ENCODE measurements at regions not wholly inside any gene's neighbourhood (a gene's known extent, or its start where the extent isn't known, plus 50 kb on each side); places are given as distances from the start of the nearest gene placed in this dataset.

DNA sequence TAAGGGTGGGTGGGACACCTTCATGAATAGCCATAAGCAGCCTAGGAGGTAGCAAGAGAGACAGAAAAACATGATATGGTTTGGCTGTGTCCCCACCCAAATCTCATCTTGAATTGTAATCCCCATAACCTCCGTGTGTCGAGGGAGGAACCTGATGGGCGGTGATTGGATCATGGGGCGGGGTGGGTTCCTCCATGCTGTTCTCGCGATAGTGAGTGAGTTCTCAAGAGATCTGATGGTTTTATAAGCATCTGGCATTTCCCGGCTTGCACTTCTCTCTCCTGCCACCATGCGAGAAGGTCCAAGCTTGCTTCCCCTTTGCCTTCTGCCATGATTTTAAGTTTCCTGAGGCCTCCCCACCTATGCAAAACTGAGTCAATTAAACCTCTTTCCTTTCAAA is 259.1 kb upstream of the ERCC4 start:
- no peaks in the 10 kb centered on the region for H3K4me1 ChIP-seq (ENCODE audit: control insufficient read depth, insufficient read depth, low read length)
- ChIA-PET RAD21 (ENCODE audit: unreplicated experiment) (no interaction called here), SMC1A (ENCODE audit: uncharacterized antibody, unreplicated experiment) (no interaction called here), POLR2A (no interaction called here), CTCF (no interaction called here)
- H3K9ac ChIP-seq (ENCODE audit: control insufficient read depth, insufficient read depth, low read length): no peak overlapping the region
- H3K9me3 ChIP-seq (replicated peaks; ENCODE audit: control insufficient read depth, insufficient read depth, low read length): no peaks in the 10 kb centered on the region
- no peak for DNase-seq (ENCODE audit: low read depth, low spot score)
- intact Hi-C loops (cut with micrococcal nuclease; ENCODE audit: unreplicated experiment) (no loop called here), in situ Hi-C loops (cut with MboI) (no loop called here)
- no peak overlapping the region for H2AFZ ChIP-seq (ENCODE audit: control insufficient read depth, low read depth, low read length)
- 61% methylated on average over 8 of the region's 8 CpGs for WGBS (ENCODE audit: insufficient coverage, insufficient replicate concordance, low lambda C conversion rate, missing lambda C conversion rate)
- H3K4me3 ChIP-seq: no peak overlapping the region
- ATAC-seq: no peak
- no peak for FAIRE-seq
- no peaks in the 10 kb centered on the region for H3K27me3 ChIP-seq (replicated peaks in 1 of 2; ENCODE audit: control insufficient read depth in 2 of 2, insufficient read depth in 2 of 2, low read length in 1 of 2)
- no TSS peak for BruUV-seq (replicated peaks)
- no peak overlapping the region for H3K4me2 ChIP-seq (ENCODE audit: control insufficient read depth, insufficient read depth)
- H4K20me1 ChIP-seq (ENCODE audit: control insufficient read depth, insufficient read depth): no peaks in the 10 kb centered on the region
- H3K27ac ChIP-seq (ENCODE audit: control insufficient read depth, insufficient read depth): no peak overlapping the region
- no peaks in the 10 kb centered on the region for H3K79me2 ChIP-seq (ENCODE audit: control insufficient read depth, insufficient read depth, low read length)
- H3K36me3 ChIP-seq (ENCODE audit: control insufficient read depth in 2 of 2, insufficient read depth in 2 of 2, low read length in 1 of 2): no peaks in the 10 kb centered on the region
- TF ChIP-seq GABPA (IDR thresholded peaks at IDR 0.05; ENCODE audit: low read depth) (no peak), RAD51 (IDR thresholded peaks at IDR 0.05) (no peak), ZNF24 (IDR thresholded peaks at IDR 0.05) (no peak), KLF5 (IDR thresholded peaks at IDR 0.05; ENCODE audit: partially characterized antibody) (no peak), ATF7 (IDR thresholded peaks at IDR 0.05; ENCODE audit: low read depth) (no peak), RFX5 (IDR thresholded peaks at IDR 0.05; ENCODE audit: low read depth, low read length) (no peak), IKZF1 (conservative IDR thresholded peaks at IDR 0.05) (no peak), NFXL1 (IDR thresholded peaks at IDR 0.05; ENCODE audit: borderline replicate concordance) (no peak), RAD21 (IDR thresholded peaks at IDR 0.05; ENCODE audit: insufficient read depth, low read depth, low read length) (no peak), ZSCAN29 (IDR thresholded peaks at IDR 0.05) (no peak), CBX3 (IDR thresholded peaks at IDR 0.05; ENCODE audit: borderline replicate concordance, low read depth) (no peak), SREBF1 (IDR thresholded peaks at IDR 0.05; ENCODE audit: low read length) (no peak), EP300 (IDR thresholded peaks at IDR 0.05; ENCODE audit: borderline replicate concordance in 1 of 2, control insufficient read depth in 1 of 2, low read depth in 2 of 2, low read length in 2 of 2) (no peak), YY1 (IDR thresholded peaks at IDR 0.05; ENCODE audit: low read depth, low read length) (no peak), TCF3 (IDR thresholded peaks at IDR 0.05; ENCODE audit: borderline replicate concordance, insufficient read depth, low read depth, low read length) (no peak)
- TF ChIP-seq, protein P1, sequence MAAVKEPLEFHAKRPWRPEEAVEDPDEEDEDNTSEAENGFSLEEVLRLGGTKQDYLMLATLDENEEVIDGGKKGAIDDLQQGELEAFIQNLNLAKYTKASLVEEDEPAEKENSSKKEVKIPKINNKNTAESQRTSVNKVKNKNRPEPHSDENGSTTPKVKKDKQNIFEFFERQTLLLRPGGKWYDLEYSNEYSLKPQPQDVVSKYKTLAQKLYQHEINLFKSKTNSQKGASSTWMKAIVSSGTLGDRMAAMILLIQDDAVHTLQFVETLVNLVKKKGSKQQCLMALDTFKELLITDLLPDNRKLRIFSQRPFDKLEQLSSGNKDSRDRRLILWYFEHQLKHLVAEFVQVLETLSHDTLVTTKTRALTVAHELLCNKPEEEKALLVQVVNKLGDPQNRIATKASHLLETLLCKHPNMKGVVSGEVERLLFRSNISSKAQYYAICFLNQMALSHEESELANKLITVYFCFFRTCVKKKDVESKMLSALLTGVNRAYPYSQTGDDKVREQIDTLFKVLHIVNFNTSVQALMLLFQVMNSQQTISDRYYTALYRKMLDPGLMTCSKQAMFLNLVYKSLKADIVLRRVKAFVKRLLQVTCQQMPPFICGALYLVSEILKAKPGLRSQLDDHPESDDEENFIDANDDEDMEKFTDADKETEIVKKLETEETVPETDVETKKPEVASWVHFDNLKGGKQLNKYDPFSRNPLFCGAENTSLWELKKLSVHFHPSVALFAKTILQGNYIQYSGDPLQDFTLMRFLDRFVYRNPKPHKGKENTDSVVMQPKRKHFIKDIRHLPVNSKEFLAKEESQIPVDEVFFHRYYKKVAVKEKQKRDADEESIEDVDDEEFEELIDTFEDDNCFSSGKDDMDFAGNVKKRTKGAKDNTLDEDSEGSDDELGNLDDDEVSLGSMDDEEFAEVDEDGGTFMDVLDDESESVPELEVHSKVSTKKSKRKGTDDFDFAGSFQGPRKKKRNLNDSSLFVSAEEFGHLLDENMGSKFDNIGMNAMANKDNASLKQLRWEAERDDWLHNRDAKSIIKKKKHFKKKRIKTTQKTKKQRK (IDR thresholded peaks at IDR 0.05; ENCODE audit: low read depth, low read length): no peak
- TF ChIP-seq, protein P2, sequence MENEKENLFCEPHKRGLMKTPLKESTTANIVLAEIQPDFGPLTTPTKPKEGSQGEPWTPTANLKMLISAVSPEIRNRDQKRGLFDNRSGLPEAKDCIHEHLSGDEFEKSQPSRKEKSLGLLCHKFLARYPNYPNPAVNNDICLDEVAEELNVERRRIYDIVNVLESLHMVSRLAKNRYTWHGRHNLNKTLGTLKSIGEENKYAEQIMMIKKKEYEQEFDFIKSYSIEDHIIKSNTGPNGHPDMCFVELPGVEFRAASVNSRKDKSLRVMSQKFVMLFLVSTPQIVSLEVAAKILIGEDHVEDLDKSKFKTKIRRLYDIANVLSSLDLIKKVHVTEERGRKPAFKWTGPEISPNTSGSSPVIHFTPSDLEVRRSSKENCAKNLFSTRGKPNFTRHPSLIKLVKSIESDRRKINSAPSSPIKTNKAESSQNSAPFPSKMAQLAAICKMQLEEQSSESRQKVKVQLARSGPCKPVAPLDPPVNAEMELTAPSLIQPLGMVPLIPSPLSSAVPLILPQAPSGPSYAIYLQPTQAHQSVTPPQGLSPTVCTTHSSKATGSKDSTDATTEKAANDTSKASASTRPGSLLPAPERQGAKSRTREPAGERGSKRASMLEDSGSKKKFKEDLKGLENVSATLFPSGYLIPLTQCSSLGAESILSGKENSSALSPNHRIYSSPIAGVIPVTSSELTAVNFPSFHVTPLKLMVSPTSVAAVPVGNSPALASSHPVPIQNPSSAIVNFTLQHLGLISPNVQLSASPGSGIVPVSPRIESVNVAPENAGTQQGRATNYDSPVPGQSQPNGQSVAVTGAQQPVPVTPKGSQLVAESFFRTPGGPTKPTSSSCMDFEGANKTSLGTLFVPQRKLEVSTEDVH (IDR thresholded peaks at IDR 0.05; ENCODE audit: low read depth, partially characterized antibody): no peak
- TF ChIP-seq, protein P3, sequence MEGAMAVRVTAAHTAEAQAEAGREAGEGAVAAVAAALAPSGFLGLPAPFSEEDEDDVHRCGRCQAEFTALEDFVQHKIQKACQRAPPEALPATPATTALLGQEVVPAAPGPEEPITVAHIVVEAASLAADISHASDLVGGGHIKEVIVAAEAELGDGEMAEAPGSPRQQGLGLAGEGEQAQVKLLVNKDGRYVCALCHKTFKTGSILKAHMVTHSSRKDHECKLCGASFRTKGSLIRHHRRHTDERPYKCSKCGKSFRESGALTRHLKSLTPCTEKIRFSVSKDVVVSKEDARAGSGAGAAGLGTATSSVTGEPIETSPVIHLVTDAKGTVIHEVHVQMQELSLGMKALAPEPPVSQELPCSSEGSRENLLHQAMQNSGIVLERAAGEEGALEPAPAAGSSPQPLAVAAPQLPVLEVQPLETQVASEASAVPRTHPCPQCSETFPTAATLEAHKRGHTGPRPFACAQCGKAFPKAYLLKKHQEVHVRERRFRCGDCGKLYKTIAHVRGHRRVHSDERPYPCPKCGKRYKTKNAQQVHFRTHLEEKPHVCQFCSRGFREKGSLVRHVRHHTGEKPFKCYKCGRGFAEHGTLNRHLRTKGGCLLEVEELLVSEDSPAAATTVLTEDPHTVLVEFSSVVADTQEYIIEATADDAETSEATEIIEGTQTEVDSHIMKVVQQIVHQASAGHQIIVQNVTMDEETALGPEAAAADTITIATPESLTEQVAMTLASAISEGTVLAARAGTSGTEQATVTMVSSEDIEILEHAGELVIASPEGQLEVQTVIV (IDR thresholded peaks at IDR 0.05; ENCODE audit: borderline replicate concordance, partially characterized antibody): no peak
